ENCODE measurements at regions not wholly inside any gene's neighbourhood (a gene's known extent, or its start where the extent isn't known, plus 50 kb on each side); places are given as distances from the start of the nearest gene placed in this dataset.
A peak's percentile ranks its signal among the peaks of the same experiment; 100 is the strongest.

DNA sequence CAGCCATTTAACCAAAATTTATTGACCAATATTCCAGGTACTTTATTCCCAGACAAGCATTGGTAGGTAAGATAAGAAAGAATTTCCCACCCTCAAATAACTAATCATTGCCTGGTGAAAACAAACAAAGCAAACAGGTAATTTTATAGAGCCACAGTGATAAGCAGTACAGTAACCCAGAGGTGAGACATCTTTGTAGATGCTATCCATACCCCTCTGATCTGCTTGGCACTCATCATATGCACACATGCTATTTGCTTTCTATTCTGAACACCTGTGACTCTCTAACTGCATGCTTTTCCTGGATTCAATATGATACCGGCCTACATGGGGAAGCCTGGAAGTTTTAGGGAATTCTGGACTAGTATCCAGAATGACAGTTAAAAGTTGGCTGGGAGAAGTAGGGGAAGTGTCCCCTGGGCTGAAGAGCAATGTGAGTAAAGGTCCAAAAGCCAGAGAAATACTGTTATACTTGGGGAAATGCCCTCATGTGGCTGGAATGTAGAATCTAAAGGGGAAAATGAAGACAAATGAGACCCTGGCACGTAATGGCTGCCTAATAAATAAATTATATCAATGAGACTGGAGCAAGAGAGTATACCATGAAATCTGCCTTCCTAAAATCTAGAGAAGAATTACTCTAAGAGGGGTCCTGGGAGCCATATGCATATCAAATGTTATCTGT, 243.8 kb upstream of the ADAMTSL1 start:
- Mint-ChIP-seq H3K27me3 (ENCODE audit: low read depth) (no peaks in the 10 kb centered on the region), H3K4me1 (ENCODE audit: low read depth) (no peaks in the 10 kb centered on the region), H3K36me3 (ENCODE audit: insufficient read depth) (no peaks in the 10 kb centered on the region), H3K4me3 (no peak overlapping the region), H3K9me3 (no peaks in the 10 kb centered on the region)
- no peak for DNase-seq
- ATAC-seq = no peak

- H3K9me3 Mint-ChIP-seq = no peaks in the 10 kb centered on the region
- H3K27me3 Mint-ChIP-seq (ENCODE audit: low read depth) = peaks cover 3% of the 10 kb centered on the region
- H3K36me3 Mint-ChIP-seq (ENCODE audit: insufficient read depth) = no peaks in the 10 kb centered on the region
- no peak overlapping the region for H3K4me3 Mint-ChIP-seq
- no peaks in the 10 kb centered on the region for H3K4me1 Mint-ChIP-seq (ENCODE audit: low read depth)
- ATAC-seq = no peak
- no peak for DNase-seq
Measured at GRCh38 chr9:18233311-18233710, 240.6 kb upstream of the ADAMTSL1 start.

- no peak for DNase-seq
- Mint-ChIP-seq H3K4me3 (no peak overlapping the region), H3K36me3 (ENCODE audit: insufficient read depth) (no peaks in the 10 kb centered on the region), H3K27me3 (ENCODE audit: low read depth) (peaks cover 3% of the 10 kb centered on the region), H3K4me1 (ENCODE audit: low read depth) (no peaks in the 10 kb centered on the region), H3K9me3 (no peaks in the 10 kb centered on the region)
- ATAC-seq = no peak
Measured at GRCh38 chr9:18233776-18234445, 240.0 kb upstream of the ADAMTSL1 start.

DNA sequence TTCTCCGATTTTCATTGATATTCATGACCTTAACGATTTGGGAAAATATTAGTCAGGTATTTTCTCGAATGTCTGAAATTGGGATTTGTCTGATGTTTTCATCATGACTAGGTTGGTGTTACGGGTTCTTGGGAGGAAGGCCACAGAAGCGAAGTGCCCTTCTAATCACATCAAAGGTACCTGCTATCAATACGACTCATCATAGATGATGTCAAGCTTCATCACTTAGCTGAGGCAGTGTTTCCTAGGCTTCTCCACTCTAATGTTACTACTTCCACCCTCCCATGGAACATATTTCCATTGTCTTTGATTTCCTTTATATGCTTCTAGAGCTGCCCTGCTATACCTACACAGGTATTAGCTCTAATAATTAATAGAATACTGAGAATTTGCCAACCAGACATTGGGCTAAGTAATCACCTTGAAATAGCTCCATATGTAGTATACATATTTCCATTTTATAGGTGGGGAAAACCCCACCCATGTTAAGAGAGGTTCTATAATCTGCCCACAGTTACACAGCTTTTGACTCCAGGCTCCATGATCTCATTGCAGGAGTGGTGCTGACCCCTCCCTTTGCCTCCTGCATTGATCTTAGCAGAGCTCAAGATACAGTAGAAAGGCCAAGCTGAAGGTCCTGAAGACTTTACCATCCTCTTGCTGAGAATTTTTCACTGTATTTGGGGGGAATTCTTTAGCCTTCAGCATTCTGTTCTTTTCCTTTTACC, 238.6 kb upstream of the ADAMTSL1 start:
- ATAC-seq (peak; percentile 41 to 53), DNase-seq (no peak)
- H3K27me3 Mint-ChIP-seq (ENCODE audit: low read depth) = peaks cover 3% of the 10 kb centered on the region
- no peaks in the 10 kb centered on the region for H3K36me3 Mint-ChIP-seq (ENCODE audit: insufficient read depth)
- no peaks in the 10 kb centered on the region for H3K4me1 Mint-ChIP-seq (ENCODE audit: low read depth)
- H3K9me3 Mint-ChIP-seq = no peaks in the 10 kb centered on the region
- H3K4me3 Mint-ChIP-seq = no peak overlapping the region

DNA sequence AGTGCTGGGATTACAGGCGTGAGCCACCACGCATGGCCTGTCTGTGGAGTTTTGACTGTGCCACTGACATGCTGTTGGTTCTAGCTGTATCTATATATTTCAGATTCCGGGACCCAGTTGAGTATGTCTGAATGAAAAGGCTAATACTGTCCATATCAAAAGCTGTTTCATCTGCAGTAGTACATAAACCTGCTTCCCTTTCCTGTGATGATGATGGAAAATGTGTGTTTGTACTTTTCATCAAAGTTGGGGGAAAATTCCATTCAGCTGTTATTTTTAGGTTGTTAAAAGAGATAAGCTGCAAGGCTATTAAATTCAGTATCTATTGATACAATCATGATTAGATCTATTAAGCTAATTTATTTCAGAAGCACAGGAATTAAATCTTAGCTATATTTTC, 237.6 kb upstream of the ADAMTSL1 start:
- no peaks in the 10 kb centered on the region for H3K36me3 Mint-ChIP-seq (ENCODE audit: insufficient read depth)
- no peaks in the 10 kb centered on the region for H3K9me3 Mint-ChIP-seq
- no peak for ATAC-seq

DNA sequence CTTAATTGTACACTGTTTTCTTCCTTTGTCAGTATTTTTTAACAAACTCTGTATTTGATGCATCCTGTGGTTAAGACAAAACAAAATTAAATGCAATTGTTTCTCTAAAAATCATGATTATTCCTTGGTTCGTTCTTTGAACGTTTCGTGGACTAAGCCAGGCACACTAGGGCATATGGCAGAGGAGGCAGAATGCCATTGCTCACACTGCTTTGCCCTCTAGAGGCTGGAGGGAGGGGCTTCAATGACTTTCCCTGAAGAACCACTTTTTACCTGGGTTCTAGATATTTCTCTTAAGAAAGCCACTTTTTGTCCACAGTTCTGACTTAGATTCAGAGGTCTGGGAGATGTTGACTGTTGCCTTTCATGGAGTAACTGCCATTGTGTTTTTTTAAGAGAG, 236.2 kb upstream of the ADAMTSL1 start:
- no peaks in the 10 kb centered on the region for H3K9me3 Mint-ChIP-seq
- H3K4me3 Mint-ChIP-seq = no peak overlapping the region
- H3K36me3 Mint-ChIP-seq (ENCODE audit: insufficient read depth) = no peaks in the 10 kb centered on the region
- no peak for DNase-seq
- ATAC-seq = no peak
- peaks cover 3% of the 10 kb centered on the region for H3K27me3 Mint-ChIP-seq (ENCODE audit: low read depth)
- no peaks in the 10 kb centered on the region for H3K4me1 Mint-ChIP-seq (ENCODE audit: low read depth)

More for the DNA sequence above, 237.6 kb upstream of the ADAMTSL1 start:
- H3K27me3 Mint-ChIP-seq (ENCODE audit: low read depth) = peaks cover 3% of the 10 kb centered on the region
- H3K4me1 Mint-ChIP-seq (ENCODE audit: low read depth) = no peaks in the 10 kb centered on the region
- H3K4me3 Mint-ChIP-seq = no peak overlapping the region
- DNase-seq = no peak

GRCh38 chr9:18238254-18238653, 235.7 kb upstream of the ADAMTSL1 start:
- ATAC-seq = no peak
- Mint-ChIP-seq H3K36me3 (ENCODE audit: insufficient read depth) (no peaks in the 10 kb centered on the region), H3K4me3 (no peak overlapping the region), H3K27me3 (ENCODE audit: low read depth) (peaks cover 3% of the 10 kb centered on the region), H3K4me1 (ENCODE audit: low read depth) (no peaks in the 10 kb centered on the region), H3K9me3 (peaks cover 1% of the 10 kb centered on the region)
- no peak for DNase-seq

DNA sequence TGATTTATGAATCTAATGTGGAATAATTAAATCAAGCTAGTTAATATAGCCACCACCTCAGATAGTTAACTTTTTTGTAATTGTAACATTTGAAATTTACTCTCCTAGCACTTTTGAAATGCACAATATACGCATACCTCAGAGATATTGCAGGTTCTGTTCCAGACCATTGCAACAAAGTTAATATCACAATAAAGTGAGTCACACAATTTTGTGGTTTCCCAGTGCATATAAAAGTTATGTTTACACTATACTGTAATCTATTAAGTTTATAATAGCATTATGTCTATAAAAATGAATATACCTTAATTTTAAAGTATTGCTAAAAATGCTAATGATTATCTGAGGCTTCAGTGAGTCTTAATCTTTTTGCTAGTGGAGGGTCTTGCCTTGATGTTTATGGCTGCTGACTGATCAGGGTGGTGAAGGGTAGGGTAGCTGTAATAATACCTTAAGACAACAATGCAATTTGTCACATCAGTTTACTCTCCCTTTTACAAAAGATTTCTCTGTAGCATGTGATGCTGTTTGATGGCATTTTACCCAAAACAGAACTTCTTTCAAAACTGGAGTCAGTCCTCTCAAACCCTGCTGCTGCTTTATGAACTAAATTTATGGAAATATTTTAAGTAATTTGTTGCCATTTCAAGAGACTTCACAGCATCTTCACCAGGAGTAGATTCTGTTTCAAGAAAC, 235.1 kb upstream of the ADAMTSL1 start:
- ATAC-seq (no peak), DNase-seq (no peak)

GRCh38 chr9:18240213-18240612, 233.7 kb upstream of the ADAMTSL1 start:
- Mint-ChIP-seq H3K36me3 (ENCODE audit: insufficient read depth) (no peaks in the 10 kb centered on the region), H3K4me3 (no peak overlapping the region), H3K27me3 (ENCODE audit: low read depth) (peaks cover 4% of the 10 kb centered on the region), H3K4me1 (ENCODE audit: low read depth) (no peaks in the 10 kb centered on the region), H3K9me3 (peaks cover 4% of the 10 kb centered on the region)
- no peak for DNase-seq
- ATAC-seq = no peak

More for the DNA sequence above, 235.1 kb upstream of the ADAMTSL1 start:
- Mint-ChIP-seq H3K9me3 (peaks cover 4% of the 10 kb centered on the region), H3K36me3 (ENCODE audit: insufficient read depth) (no peaks in the 10 kb centered on the region), H3K4me1 (ENCODE audit: low read depth) (no peaks in the 10 kb centered on the region), H3K27me3 (ENCODE audit: low read depth) (peaks cover 3% of the 10 kb centered on the region), H3K4me3 (no peak overlapping the region)

DNA sequence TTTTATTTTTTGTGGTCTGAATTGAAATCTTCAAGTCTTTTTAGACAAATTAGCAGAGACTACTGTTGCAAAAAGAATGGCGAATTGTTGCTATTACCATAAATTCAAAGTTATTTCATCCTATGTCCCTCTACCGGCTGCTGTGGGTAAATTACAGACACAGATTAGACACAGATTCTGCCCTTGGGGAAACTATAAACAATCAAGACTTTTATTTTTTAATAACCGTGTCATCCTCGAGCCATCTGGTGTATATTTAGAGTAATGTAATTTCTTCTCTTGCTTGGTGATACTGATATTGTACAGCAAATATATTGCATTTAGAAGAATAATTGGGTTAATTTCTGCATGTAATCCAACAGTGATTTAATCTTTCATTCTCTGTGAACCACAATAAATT, 228.0 kb upstream of the ADAMTSL1 start:
- DNase-seq = no peak
- Mint-ChIP-seq H3K36me3 (ENCODE audit: insufficient read depth) (no peaks in the 10 kb centered on the region), H3K27me3 (ENCODE audit: low read depth) (peaks cover 1% of the 10 kb centered on the region), H3K4me3 (no peak overlapping the region), H3K9me3 (peaks cover 4% of the 10 kb centered on the region), H3K4me1 (ENCODE audit: low read depth) (no peaks in the 10 kb centered on the region)
- no peak for ATAC-seq

DNA sequence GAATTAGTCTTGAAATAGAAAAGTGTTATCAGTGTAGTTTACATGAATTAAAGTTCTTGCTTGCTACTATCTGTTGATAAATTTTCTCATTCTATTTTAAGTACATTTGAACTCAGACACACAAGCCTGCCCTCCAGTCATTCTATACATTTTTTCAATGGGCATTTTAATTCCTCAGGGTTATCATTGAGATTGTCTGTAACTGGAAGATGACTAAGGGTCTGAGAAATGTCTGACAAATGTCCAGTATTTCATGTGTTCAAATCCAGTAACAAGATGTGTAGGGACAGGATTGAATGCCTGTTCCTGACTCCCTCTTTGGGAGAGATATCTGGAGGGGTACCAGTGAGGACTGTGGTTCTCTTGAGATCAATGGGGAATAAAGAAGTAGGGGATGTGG, 223.9 kb upstream of the ADAMTSL1 start:
- ATAC-seq (no peak), DNase-seq (no peak)
- Mint-ChIP-seq H3K4me1 (ENCODE audit: low read depth) (no peaks in the 10 kb centered on the region), H3K4me3 (no peak overlapping the region), H3K27me3 (ENCODE audit: low read depth) (peaks cover 2% of the 10 kb centered on the region), H3K9me3 (no peaks in the 10 kb centered on the region), H3K36me3 (ENCODE audit: insufficient read depth) (no peaks in the 10 kb centered on the region)

DNA sequence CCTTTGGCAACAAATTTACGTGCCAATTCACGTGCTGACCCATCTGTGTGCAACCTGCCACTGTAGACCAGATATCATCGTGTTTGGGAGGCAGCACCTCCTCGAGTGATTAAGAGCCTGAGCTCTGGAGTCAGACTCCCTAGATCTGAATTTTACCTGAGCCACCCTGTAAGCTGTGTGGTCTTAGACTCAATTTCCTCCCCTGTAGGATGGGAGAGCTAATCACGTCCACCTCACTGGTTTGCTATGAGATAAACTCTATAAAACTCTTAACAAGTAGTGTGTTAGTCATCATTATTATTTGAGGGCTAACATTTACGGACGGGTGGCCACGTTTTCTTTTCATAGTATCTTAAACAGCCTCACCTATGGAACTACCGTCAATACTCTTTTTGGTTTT, 220.0 kb upstream of the ADAMTSL1 start:
- H3K9me3 Mint-ChIP-seq = no peaks in the 10 kb centered on the region
- no peak overlapping the region for H3K4me3 Mint-ChIP-seq
- no peaks in the 10 kb centered on the region for H3K36me3 Mint-ChIP-seq (ENCODE audit: insufficient read depth)
- ATAC-seq (no peak), DNase-seq (no peak)
- H3K4me1 Mint-ChIP-seq (ENCODE audit: low read depth) = no peaks in the 10 kb centered on the region
- H3K27me3 Mint-ChIP-seq (ENCODE audit: low read depth) = peaks cover 17% of the 10 kb centered on the region

GRCh38 chr9:18255158-18255629, 218.8 kb upstream of the ADAMTSL1 start:
- H3K36me3 Mint-ChIP-seq (ENCODE audit: insufficient read depth) = no peaks in the 10 kb centered on the region
- no peaks in the 10 kb centered on the region for H3K9me3 Mint-ChIP-seq
- H3K27me3 Mint-ChIP-seq (ENCODE audit: low read depth) = peaks cover 17% of the 10 kb centered on the region
- no peaks in the 10 kb centered on the region for H3K4me1 Mint-ChIP-seq (ENCODE audit: low read depth)
- DNase-seq (peak; percentile 62), ATAC-seq (peak; percentile 63 to 78)
- H3K4me3 Mint-ChIP-seq = no peak overlapping the region

DNA sequence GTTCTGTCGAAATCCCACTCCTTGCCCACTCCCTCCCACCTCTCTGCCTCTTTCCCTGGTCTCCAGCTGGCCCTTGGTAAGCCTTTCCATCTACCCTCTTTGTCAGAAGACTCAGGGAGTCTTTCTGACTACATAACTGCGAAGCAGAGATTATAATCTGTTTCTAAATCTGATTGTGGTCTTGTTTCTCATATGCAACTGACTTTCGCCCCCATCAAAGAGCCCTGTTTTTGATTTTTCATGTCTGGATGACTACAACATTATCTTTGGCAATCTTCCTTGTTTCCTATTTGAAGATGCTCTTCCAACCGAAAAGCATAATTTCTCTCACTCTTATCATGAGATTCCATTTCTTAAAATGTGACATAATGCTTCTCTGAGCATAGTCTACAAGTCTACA, 218.2 kb upstream of the ADAMTSL1 start:
- ATAC-seq = no peak
- H3K4me1 Mint-ChIP-seq (ENCODE audit: low read depth) = no peaks in the 10 kb centered on the region
- H3K36me3 Mint-ChIP-seq (ENCODE audit: insufficient read depth) = no peaks in the 10 kb centered on the region
- H3K27me3 Mint-ChIP-seq (ENCODE audit: low read depth) = peaks cover 17% of the 10 kb centered on the region
- no peaks in the 10 kb centered on the region for H3K9me3 Mint-ChIP-seq
- no peak overlapping the region for H3K4me3 Mint-ChIP-seq
- no peak for DNase-seq

Measured in activated T-cell treated with anti-CD3 and anti-CD28 coated beads, Interleukin-2, amount 50 U/mL, for 4 hours (primary cell).